Tibial artery (tissue), 4 donors: ENCODE measurements at regions not wholly inside any gene's neighbourhood (a gene's known extent, or its start where the extent isn't known, plus 50 kb on each side); places are given as distances from the start of the nearest gene placed in this dataset.

Source experiments
- DNase-seq, 2 donors: peaks; one replicate each; pipeline ENCODE4 v3.0.0-alpha.2; 2019
- H3K27ac ChIP-seq, 2 donors: fragments of 200-600 bp; sonication (generic) in 1 of 2; 1 replicate in 1 of 2; 2 replicates in 1 of 2; pipeline ENCODE4 v1.5.1; 2018 to 2019; ENCODE audit warnings: mild to moderate bottlenecking in 1 of 2
- H3K27me3 ChIP-seq, 2 donors: fragments of 200-600 bp; sonication (generic) in 1 of 2; one replicate each; pipeline versions ENCODE4 v1.5.1 to v1.6.0; 2016 to 2019
- H3K36me3 ChIP-seq, 3 donors: fragments of 200-600 bp; sonication (generic) in 2 of 3; one replicate each; pipeline ENCODE4 v1.5.1; 2016 to 2019; ENCODE audit warnings: mild to moderate bottlenecking in 2 of 3
- H3K4me1 ChIP-seq, 4 donors: fragments of 200-600 bp; sonication (generic) in 2 of 4; 1 replicate in 3 of 4; 2 replicates in 1 of 4; pipeline ENCODE4 v1.5.1; 2016 to 2019
- H3K4me3 ChIP-seq, 2 donors: fragments of 200-600 bp; sonication (generic) in 1 of 2; 1 replicate in 1 of 2; 2 replicates in 1 of 2; pipeline ENCODE4 v1.5.1; 2018 to 2019; ENCODE audit warnings: mild to moderate bottlenecking in 2 of 2
- H3K9me3 ChIP-seq, 3 donors: fragments of 200-600 bp; sonication (generic) in 1 of 3; one replicate each; pipeline ENCODE4 v1.5.1; 2016 to 2019
- intact Hi-C: fragments of 100-400 bp; cut with DNase I; formaldehyde crosslinking; loops from one replicate; pipeline ENCODE4 v1.15.0; 2023; ENCODE audit warnings: low total_unique reads
- TF ChIP-seq, protein P1 (sequence below), 2 experiments: fragments of 200-600 bp in 1 of 2; fragments of 450-650 bp in 1 of 2; IDR thresholded peaks; one replicate each; pipeline ENCODE4 v1.5.1; 2017 to 2019; ENCODE audit warnings: antibody characterized with exemption in 2 of 2, mild to moderate bottlenecking in 1 of 2, moderate library complexity in 1 of 2

DNA sequence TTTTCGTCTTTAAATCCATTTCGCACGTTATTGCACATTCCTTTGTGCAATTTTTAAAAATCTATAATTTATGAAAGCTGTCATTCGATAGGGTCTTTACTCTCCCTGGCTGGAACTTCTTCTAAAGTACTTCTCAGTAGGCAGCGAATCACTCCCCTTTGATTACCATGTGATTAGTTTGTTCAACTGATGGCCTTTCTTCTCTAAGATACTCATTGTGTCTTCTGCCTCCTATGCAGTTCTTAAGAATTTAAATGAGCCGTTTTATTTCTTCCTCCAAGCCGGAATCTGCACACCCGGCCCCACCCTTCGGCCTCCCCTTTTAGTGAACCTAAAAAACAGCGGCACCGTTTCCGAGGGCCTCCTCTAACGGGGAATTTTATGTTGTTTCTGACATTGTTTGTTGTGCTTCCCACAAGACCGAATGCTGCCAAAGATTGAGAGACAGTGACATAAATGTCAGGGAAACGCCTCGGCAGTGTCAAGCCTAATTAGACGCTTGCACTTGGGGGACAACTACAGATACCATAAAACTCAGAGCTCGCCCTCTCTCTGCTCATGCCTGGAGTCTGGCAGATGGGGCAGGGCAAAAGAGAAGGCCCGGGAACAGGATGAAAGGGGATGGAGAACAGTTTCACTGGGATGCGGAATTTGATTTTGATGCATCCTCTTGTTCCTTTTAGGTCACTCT is 255.3 kb downstream of the BCL11A start:
- no peak overlapping the region for H3K4me3 ChIP-seq
- intact Hi-C loops: no loop called here
- H3K9me3 ChIP-seq: peaks cover 0 to 4% (median 0%) of the 10 kb centered on the region in 3 donors
- H3K4me1 ChIP-seq: no peaks in the 10 kb centered on the region
- DNase-seq: no peak
- no peaks in the 10 kb centered on the region for H3K36me3 ChIP-seq
- TF ChIP-seq, protein P1, sequence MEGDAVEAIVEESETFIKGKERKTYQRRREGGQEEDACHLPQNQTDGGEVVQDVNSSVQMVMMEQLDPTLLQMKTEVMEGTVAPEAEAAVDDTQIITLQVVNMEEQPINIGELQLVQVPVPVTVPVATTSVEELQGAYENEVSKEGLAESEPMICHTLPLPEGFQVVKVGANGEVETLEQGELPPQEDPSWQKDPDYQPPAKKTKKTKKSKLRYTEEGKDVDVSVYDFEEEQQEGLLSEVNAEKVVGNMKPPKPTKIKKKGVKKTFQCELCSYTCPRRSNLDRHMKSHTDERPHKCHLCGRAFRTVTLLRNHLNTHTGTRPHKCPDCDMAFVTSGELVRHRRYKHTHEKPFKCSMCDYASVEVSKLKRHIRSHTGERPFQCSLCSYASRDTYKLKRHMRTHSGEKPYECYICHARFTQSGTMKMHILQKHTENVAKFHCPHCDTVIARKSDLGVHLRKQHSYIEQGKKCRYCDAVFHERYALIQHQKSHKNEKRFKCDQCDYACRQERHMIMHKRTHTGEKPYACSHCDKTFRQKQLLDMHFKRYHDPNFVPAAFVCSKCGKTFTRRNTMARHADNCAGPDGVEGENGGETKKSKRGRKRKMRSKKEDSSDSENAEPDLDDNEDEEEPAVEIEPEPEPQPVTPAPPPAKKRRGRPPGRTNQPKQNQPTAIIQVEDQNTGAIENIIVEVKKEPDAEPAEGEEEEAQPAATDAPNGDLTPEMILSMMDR (IDR thresholded peaks at IDR 0.05): no peak
- peaks cover 0 to 6% of the 10 kb centered on the region in 2 donors for H3K27me3 ChIP-seq
- no peak overlapping the region for H3K27ac ChIP-seq

DNA sequence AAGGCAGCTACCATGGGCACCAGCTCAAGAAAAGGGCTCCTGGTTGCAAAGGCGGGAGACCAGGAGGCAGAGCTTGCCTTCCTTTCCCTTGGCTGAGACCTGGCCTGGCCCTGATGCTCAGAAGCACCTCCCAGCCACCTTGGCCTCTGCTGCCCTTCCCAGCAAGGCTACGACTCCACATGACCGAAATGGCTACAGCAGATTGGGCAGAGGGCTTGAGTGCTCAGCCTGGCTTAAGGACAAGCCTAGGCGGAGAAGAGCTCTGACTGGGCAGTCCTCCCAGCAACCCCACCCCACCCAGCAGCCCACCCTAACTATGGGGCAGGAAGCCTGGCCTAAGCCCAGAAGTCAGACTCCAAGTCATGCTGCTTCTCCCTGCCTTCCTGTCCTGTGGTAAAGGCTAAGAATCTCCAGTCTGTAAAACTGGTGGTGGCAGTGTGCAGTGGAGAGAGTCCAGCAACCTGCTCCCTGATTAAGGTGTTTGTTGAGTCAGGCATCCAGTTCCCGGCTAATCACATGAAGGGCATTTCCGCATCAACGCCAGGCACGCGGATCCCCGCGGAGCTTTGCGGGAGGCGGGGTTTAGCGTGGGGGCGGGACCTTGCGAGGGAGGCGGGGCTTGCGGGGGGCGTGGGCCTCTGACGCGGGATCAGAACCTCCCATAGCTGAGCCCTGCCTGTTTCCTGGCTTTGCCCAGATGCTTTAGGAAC is 256.0 kb downstream of the BCL11A start:
- no peak overlapping the region for H3K27ac ChIP-seq
- H3K9me3 ChIP-seq: peaks cover 0 to 4% (median 0%) of the 10 kb centered on the region in 3 donors
- H3K36me3 ChIP-seq: no peaks in the 10 kb centered on the region
- no peak for DNase-seq
- H3K4me1 ChIP-seq: no peaks in the 10 kb centered on the region
- H3K4me3 ChIP-seq: no peak overlapping the region
- peaks cover 0 to 6% of the 10 kb centered on the region in 2 donors for H3K27me3 ChIP-seq
- TF ChIP-seq, protein P1 (IDR thresholded peaks at IDR 0.05): no peak
- intact Hi-C loops: no loop called here

DNA sequence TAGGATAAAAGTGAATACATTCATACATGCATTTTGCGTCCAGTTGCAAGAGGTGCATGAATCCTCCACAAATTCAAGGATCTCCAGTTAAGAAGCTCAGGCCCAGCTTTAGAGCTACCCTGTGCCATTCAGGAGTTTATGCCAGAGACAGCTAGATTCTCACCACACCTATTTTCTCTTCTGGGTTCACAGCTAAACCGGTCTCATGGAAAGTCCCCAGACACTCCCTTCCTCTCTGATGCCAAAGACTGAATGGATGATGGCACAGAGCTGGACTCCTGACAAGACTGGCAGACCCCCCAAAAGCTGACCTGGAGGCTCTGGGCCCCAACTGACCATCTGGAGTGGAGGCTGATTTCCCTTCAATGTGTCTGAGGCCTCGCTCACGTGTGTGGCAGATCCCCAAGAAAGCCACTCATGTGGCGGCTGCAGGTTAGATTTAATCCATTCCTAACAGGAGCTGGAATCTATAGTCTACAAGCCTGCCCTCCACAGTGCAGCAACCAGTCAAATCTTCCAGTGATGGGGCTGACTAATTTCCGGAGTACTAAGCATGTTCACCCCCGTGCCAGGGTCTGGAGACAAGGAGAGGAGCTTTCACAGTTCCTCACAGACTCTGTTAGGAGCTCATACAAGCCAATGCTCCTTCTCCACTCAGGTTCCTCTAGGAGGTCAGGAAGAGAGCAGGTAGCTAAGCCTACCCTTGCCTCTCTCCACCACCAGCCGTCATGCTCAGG is 257.1 kb downstream of the BCL11A start:
- intact Hi-C loops: no loop called here
- no peak for DNase-seq
- H3K4me3 ChIP-seq: no peak overlapping the region
- H3K36me3 ChIP-seq: no peaks in the 10 kb centered on the region
- TF ChIP-seq, protein P1 (IDR thresholded peaks at IDR 0.05): no peak
- H3K27ac ChIP-seq: no peak overlapping the region
- H3K27me3 ChIP-seq: peaks cover 0 to 6% of the 10 kb centered on the region in 2 donors
- H3K4me1 ChIP-seq: no peaks in the 10 kb centered on the region
- H3K9me3 ChIP-seq: peaks cover 0 to 4% (median 0%) of the 10 kb centered on the region in 3 donors

DNA sequence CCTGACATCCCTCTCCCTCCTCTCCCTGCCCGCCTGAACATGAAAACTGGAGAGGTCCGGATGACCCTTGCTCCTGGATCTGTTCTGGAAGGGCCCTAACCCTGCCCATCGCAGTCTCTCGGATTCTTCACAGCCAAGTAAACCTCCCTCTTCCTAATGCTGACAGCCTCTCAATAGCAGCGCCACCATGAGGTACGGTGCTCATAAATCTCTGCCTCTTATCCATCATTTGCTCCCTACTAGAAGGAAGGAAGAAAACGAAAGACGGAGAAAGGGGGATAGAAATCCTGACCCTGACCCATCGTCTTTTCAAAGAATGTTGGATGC is 257.9 kb downstream of the BCL11A start:
- Histone ChIP-seq H3K27ac (no peak overlapping the region), H3K36me3 (no peaks in the 10 kb centered on the region), H3K27me3 (peaks cover 0 to 6% of the 10 kb centered on the region in 2 donors), H3K4me1 (no peaks in the 10 kb centered on the region), H3K9me3 (peaks cover 0 to 4% (median 0%) of the 10 kb centered on the region in 3 donors), H3K4me3 (no peak overlapping the region)
- intact Hi-C loops: no loop called here
- TF ChIP-seq, protein P1 (IDR thresholded peaks at IDR 0.05): no peak
- no peak for DNase-seq

DNA sequence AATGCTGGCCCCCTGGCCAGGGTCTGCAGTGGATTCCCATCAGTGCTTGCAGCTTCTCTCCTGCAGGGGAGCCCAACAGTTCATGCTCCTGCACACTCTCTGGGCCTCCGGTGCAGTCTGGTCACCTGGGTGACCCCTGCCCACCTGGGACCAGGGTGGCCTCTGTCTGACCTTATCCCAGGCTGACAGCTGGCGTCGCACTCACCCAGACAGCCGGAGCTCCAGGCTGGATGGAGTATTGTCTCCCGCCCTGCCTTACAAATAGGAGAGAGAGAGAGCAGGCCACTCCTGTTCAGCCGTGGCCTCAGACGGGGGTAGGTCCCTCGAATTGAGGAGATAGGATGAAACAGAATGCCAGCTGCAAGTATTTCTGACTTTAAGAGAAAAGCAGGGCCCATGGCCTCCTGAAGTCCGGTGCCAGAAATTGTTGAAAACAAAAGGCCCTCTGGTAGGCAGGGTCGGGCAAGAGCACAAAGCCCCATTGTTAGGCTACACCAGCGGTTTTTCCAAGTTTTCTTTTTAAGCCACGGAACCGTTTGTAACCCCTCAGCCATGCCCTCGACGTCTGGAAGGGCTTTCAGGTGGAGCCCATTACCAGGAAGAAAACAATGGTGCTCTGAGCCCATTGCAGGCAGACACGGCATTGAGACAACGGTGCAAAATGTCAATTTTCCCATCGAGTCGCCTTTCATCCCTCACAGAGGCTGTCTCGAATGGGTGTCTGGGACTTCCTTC is 258.4 kb downstream of the BCL11A start:
- Histone ChIP-seq H3K4me3 (no peak overlapping the region), H3K27me3 (peaks cover 0 to 6% of the 10 kb centered on the region in 2 donors), H3K9me3 (peaks cover 0 to 4% (median 0%) of the 10 kb centered on the region in 3 donors), H3K4me1 (no peaks in the 10 kb centered on the region), H3K27ac (no peak overlapping the region), H3K36me3 (no peaks in the 10 kb centered on the region)
- DNase-seq: no peak
- intact Hi-C loops: no loop called here
- TF ChIP-seq, protein P1 (IDR thresholded peaks at IDR 0.05): no peak
